K562 (cell line): ENCODE measurements at regions not wholly inside any gene's neighbourhood (a gene's known extent, or its start where the extent isn't known, plus 50 kb on each side); places are given as distances from the start of the nearest gene placed in this dataset.

Experiments used
- ATF7 ChIP-seq: fragments of 450-650 bp; IDR thresholded peaks from 2 replicates; pipeline ENCODE4 v1.7.1; 2014; ENCODE audit warnings: mild to moderate bottlenecking, moderate library complexity
- PHB2 ChIP-seq: fragments of 450-650 bp; IDR thresholded peaks from 2 replicates; pipeline ENCODE4 v1.6.1; 2017; ENCODE audit warnings: low read depth
- RAD21 ChIP-seq, 2 experiments: fragments of 250-450 bp in 1 of 2; fragments of 450-650 bp in 1 of 2; sonication (Bioruptor Pico) in 1 of 2; formaldehyde crosslinking in 1 of 2; IDR thresholded peaks in 1 of 2; conservative IDR thresholded peaks in 1 of 2; 2 replicates each; pipeline versions ENCODE4 v1.4.0 to v1.8.0; 2020 to 2022; ENCODE audit warnings: mild to moderate bottlenecking in 2 of 2, moderate library complexity in 1 of 2
- TEAD2 ChIP-seq: fragments of 450-650 bp; IDR thresholded peaks from 2 replicates; pipeline ENCODE4 v1.6.1; 2016; ENCODE audit warnings: missing genetic modification characterization, control low read depth, missing compliant biosample characterization
- ZNF165 ChIP-seq: fragments of 250-450 bp; sonication (Bioruptor Pico); IDR thresholded peaks from 2 replicates; pipeline ENCODE4 v1.4.0; 2020; ENCODE audit warnings: borderline replicate concordance

DNA sequence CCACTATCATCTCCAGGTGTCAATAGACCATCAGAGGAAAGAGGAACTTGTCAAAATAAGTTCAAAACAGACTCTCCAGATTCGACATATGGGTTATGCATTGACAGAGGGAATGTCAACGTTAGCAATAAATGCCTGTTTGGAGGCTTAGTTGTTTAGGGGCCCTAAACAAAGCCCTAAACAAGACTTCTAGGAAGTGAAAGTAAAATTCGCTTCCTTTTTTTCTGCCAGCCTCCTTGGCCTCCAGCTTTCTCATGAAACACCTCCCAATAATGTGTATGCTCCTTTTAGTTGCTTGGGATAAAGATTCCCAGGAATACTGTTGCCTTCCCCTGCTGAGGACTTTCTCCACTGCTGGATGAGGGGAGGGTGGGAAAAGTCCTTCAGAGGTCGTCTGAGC, 70.9 kb upstream of the ARNT2 start:
- no peak for TF ChIP-seq PHB2
- no peak for TF ChIP-seq RAD21 (CRISPR knock-in tag; conservative IDR thresholded peaks at IDR 0.05 in 1 of 2, IDR thresholded peaks at IDR 0.05 in 1 of 2)
- no peak for TF ChIP-seq ATF7
- no peak for TF ChIP-seq ZNF165 (CRISPR knock-in tag)
- TF ChIP-seq TEAD2: no peak
